ENCODE measurements at regions not wholly inside any gene's neighbourhood (a gene's known extent, or its start where the extent isn't known, plus 50 kb on each side); places are given as distances from the start of the nearest gene placed in this dataset.

- no peak overlapping the region for H3K27ac Mint-ChIP-seq
- H3K36me3 Mint-ChIP-seq = no peaks in the 10 kb centered on the region
- H3K27me3 Mint-ChIP-seq (ENCODE audit: low read depth in 3 of 3) = peaks cover 0 to 7% (median 0%) of the 10 kb centered on the region in 3 donors
- DNase-seq = no peak
- H3K4me3 Mint-ChIP-seq = no peak overlapping the region
- peaks cover 0 to 7% (median 3%) of the 10 kb centered on the region in 6 donors for H3K9me3 Mint-ChIP-seq
- H3K4me1 Mint-ChIP-seq = no peaks in the 10 kb centered on the region
Measured at GRCh38 chr16:65545413-65545956, 423.6 kb upstream of the CDH11 start.

DNA sequence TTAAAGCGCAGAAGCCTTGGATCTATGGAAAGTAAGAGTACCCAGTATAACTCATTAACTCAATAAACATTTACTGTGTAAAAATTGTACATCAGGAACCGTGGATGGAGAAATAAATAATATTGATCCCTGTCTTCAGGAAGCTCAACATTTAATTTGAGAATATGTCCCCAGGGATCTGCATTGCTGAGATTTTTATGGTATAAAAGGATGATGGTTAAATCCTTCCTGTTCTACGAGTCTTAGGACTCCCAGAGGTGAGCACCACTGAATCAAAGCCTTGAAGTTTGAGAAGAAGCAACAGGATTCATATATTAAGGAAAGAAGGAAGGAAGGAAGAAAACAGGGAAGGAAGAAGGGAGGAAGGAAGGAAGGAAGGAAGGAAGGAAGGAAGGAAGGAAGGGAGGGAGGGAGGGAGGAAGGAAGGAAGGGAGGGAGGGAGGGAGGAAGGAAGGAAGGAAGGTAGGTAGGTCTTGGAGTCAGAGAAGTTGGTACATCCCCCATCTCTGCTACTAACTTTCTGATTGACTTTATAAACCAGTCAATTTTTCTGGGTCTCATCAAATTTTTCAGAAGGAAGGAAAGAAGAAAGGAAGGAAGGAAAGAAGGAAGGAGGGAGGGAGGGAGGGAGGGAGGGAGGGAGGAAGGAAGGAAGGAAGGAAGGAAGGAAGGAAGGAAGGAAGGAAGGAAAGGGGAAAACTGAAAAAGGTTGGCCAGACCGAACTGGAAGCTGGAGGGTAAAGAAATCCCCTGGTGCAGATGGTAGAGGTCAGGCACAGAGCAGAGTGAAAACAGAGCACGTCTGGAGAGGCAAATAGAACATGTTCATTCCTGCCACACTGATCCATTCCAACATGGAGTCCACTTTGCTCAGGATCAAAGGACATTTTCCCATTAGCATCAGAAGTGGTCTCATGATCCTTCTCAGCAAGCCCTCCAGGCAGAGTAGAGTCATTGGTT is 422.2 kb upstream of the CDH11 start:
- H3K36me3 Mint-ChIP-seq = no peaks in the 10 kb centered on the region
- no peak overlapping the region for H3K27ac Mint-ChIP-seq
- peaks cover 0 to 6% (median 0%) of the 10 kb centered on the region in 3 donors for H3K27me3 Mint-ChIP-seq (ENCODE audit: low read depth in 3 of 3)
- DNase-seq = no peak
- no peaks in the 10 kb centered on the region for H3K4me1 Mint-ChIP-seq
- H3K4me3 Mint-ChIP-seq = no peak overlapping the region
- peaks cover 0 to 6% (median 2%) of the 10 kb centered on the region in 6 donors for H3K9me3 Mint-ChIP-seq

- H3K27me3 Mint-ChIP-seq (ENCODE audit: low read depth in 3 of 3) = peaks cover 0 to 3% (median 1%) of the 10 kb centered on the region in 3 donors
- peaks cover 0 to 2% of the 10 kb centered on the region in 2 donors for H3K4me1 Mint-ChIP-seq
- H3K27ac Mint-ChIP-seq = no peak overlapping the region
- no peak for DNase-seq
- H3K4me3 Mint-ChIP-seq = no peak overlapping the region
- H3K9me3 Mint-ChIP-seq = peaks cover 0 to 3% (median under 1%) of the 10 kb centered on the region in 6 donors
- H3K36me3 Mint-ChIP-seq = no peaks in the 10 kb centered on the region
Measured at GRCh38 chr16:65541646-65542045, 419.8 kb upstream of the CDH11 start.

DNA sequence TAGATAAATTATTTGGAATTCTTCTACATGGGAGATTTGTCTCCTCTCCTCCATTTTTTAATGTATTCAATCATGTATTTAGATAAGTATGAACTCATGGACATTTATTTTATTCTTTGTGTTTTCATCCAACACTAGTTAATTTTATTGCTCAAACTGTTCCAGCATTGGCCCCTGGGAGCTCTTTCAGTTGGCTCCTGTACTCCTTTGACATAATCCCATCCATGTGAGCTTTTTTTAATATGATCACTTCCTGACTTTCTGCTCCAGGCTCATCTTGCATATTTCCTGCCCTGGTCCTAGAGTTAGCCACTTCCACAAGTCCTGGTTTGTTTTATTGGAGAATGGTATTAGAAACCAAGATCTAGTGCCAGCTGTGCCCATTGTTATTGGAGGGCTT is 419.0 kb upstream of the CDH11 start:
- H3K36me3 Mint-ChIP-seq = no peaks in the 10 kb centered on the region
- no peak overlapping the region for H3K27ac Mint-ChIP-seq
- H3K4me3 Mint-ChIP-seq = no peak overlapping the region
- H3K27me3 Mint-ChIP-seq (ENCODE audit: low read depth in 3 of 3) = peaks cover 0 to 3% (median 1%) of the 10 kb centered on the region in 3 donors
- DNase-seq = no peak
- peaks cover 0 to 2% of the 10 kb centered on the region in 2 donors for H3K4me1 Mint-ChIP-seq
- peaks cover 0 to 7% (median under 1%) of the 10 kb centered on the region in 6 donors for H3K9me3 Mint-ChIP-seq

GRCh38 chr16:65538976-65539375 is 417.1 kb upstream of the CDH11 start:
- no peaks in the 10 kb centered on the region for H3K36me3 Mint-ChIP-seq

DNA sequence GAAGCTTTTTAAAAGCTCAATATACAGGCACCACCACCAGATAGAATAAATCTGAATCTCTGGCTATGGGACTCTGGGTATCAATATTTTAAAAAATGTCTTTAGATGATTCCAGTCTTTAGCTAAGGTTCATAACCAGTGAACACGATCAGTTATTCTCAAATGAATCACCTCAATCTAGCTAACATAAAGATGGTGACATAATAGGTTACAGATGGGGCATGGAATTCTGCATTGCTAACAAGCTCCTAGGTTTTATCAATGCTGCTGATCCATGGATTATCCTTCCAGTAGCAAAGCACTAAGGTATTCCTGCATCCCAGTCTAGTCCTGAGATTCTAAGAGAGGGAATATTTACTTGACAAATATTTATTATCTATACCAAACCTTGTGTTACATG is 415.5 kb upstream of the CDH11 start:
- peaks cover 0 to 3% (median 2%) of the 10 kb centered on the region in 3 donors for H3K27me3 Mint-ChIP-seq (ENCODE audit: low read depth in 3 of 3)
- no peak overlapping the region for H3K4me3 Mint-ChIP-seq
- no peak overlapping the region for H3K27ac Mint-ChIP-seq
- peaks cover 0 to 8% (median 2%) of the 10 kb centered on the region in 6 donors for H3K9me3 Mint-ChIP-seq
- no peaks in the 10 kb centered on the region for H3K36me3 Mint-ChIP-seq
- no peak for DNase-seq
- H3K4me1 Mint-ChIP-seq = peaks cover 0 to 2% of the 10 kb centered on the region in 2 donors

More at GRCh38 chr16:65538976-65539375, 417.1 kb upstream of the CDH11 start:
- Mint-ChIP-seq H3K9me3 (peaks cover 0 to 8% (median 2%) of the 10 kb centered on the region in 6 donors), H3K27me3 (ENCODE audit: low read depth in 3 of 3) (peaks cover 0 to 3% (median 0%) of the 10 kb centered on the region in 3 donors), H3K4me3 (no peak overlapping the region), H3K4me1 (peaks cover 0 to 2% of the 10 kb centered on the region in 2 donors), H3K27ac (peak overlapping the region in 1 of 6 donors; percentile 25)
- DNase-seq = no peak

GRCh38 chr16:65534121-65534528 is 412.3 kb upstream of the CDH11 start:
- H3K36me3 Mint-ChIP-seq = no peaks in the 10 kb centered on the region
- H3K4me3 Mint-ChIP-seq = no peak overlapping the region
- H3K27me3 Mint-ChIP-seq (ENCODE audit: low read depth in 3 of 3) = peaks cover 0 to 3% (median 3%) of the 10 kb centered on the region in 3 donors
- H3K27ac Mint-ChIP-seq = no peak overlapping the region
- H3K4me1 Mint-ChIP-seq = peaks cover 0 to 2% of the 10 kb centered on the region in 2 donors
- peaks cover 0 to 20% (median 2%) of the 10 kb centered on the region in 6 donors for H3K9me3 Mint-ChIP-seq
- no peak for DNase-seq

- DNase-seq = no peak
- no peaks in the 10 kb centered on the region for H3K4me1 Mint-ChIP-seq
- H3K4me3 Mint-ChIP-seq = no peak overlapping the region
- H3K9me3 Mint-ChIP-seq = peaks cover 0 to 20% (median 2%) of the 10 kb centered on the region in 6 donors
- H3K36me3 Mint-ChIP-seq = no peaks in the 10 kb centered on the region
- peaks cover 0 to 3% (median 0%) of the 10 kb centered on the region in 3 donors for H3K27me3 Mint-ChIP-seq (ENCODE audit: low read depth in 3 of 3)
- no peak overlapping the region for H3K27ac Mint-ChIP-seq
Measured at GRCh38 chr16:65532846-65533245, 411.0 kb upstream of the CDH11 start.

DNA sequence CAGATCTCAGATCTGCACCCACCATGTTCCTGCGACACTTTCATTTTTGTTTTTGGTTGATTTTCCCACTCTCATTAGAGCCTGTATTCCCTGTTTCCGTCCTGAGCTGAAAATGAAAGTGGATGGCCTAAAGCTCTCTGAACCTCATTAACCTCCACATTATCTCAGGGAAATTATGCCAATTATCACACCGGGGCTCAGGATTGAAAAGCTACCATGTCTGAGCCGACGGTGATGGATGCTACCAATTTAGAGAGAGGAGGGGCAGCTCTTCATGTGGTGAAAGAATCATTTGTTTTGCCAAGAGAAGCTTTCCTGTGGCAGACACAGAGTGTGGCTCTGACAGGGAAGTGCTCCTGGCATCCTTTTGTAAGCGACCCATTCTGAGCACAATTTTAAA is 410.4 kb upstream of the CDH11 start:
- Mint-ChIP-seq H3K27me3 (ENCODE audit: low read depth in 3 of 3) (peaks cover 0 to 3% (median 0%) of the 10 kb centered on the region in 3 donors), H3K9me3 (peaks cover 0 to 20% (median 2%) of the 10 kb centered on the region in 6 donors), H3K36me3 (no peaks in the 10 kb centered on the region), H3K4me3 (no peak overlapping the region), H3K27ac (no peak overlapping the region), H3K4me1 (no peaks in the 10 kb centered on the region)
- no peak for DNase-seq

DNA sequence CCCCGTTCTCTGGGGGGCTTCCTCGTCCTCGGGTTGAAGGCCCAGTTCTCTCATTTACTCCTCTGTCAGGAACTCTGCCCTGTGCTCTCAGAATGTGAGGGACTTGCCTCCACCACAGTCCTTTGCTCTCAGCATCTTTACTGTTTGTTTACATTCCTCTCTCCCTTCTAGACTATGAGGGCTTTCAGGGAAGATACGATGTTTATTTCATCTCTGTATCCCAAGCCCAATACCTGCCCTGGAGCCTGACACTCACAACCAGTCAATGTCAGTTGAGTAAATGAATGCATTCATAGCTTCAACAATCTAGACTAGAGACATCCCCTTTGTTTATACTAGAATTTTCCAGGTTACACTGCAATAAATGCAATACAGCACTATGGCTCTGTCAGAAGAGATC is 409.6 kb upstream of the CDH11 start:
- no peak for DNase-seq
- Mint-ChIP-seq H3K36me3 (no peaks in the 10 kb centered on the region), H3K4me3 (no peak overlapping the region), H3K9me3 (peaks cover 0 to 18% (median 2%) of the 10 kb centered on the region in 6 donors), H3K27me3 (ENCODE audit: low read depth in 3 of 3) (peaks cover 0 to 3% (median 0%) of the 10 kb centered on the region in 3 donors), H3K4me1 (no peaks in the 10 kb centered on the region), H3K27ac (no peak overlapping the region)

GRCh38 chr16:65525707-65526106 is 403.8 kb upstream of the CDH11 start:
- DNase-seq = no peak
- no peaks in the 10 kb centered on the region for H3K4me1 Mint-ChIP-seq
- peaks cover 0 to 2% (median 0%) of the 10 kb centered on the region in 3 donors for H3K27me3 Mint-ChIP-seq (ENCODE audit: low read depth in 3 of 3)
- H3K27ac Mint-ChIP-seq = no peak overlapping the region
- no peak overlapping the region for H3K4me3 Mint-ChIP-seq
- H3K36me3 Mint-ChIP-seq = peaks cover 0 to 3% (median 0%) of the 10 kb centered on the region in 3 donors
- H3K9me3 Mint-ChIP-seq = peaks cover 0 to 2% (median under 1%) of the 10 kb centered on the region in 6 donors

GRCh38 chr16:65524997-65525396 is 403.1 kb upstream of the CDH11 start:
- no peaks in the 10 kb centered on the region for H3K4me1 Mint-ChIP-seq
- peaks cover 0 to 2% (median 0%) of the 10 kb centered on the region in 3 donors for H3K27me3 Mint-ChIP-seq (ENCODE audit: low read depth in 3 of 3)
- peaks cover 0 to 2% (median 0%) of the 10 kb centered on the region in 6 donors for H3K9me3 Mint-ChIP-seq
- H3K36me3 Mint-ChIP-seq = peaks cover 0 to 3% (median 0%) of the 10 kb centered on the region in 3 donors
- no peak overlapping the region for H3K27ac Mint-ChIP-seq
- DNase-seq = no peak
- no peak overlapping the region for H3K4me3 Mint-ChIP-seq

DNA sequence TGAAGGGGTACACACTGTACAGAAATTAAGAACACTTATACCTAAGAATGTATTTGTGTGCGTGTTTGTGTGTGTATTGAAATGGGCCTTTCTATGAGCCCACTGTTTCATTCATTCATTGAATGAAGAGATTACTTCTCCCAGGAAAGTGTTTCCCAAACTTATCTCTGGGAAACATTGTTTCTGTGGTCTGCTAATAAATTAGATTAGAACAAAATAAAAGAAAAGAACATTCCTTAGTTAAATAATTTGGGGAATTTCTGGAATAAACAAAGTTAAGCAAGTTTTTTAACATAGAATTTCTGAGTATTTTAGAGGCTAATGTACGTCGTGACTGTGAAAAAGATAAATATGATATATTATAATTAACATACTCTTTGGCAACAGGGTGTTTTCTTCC is 402.4 kb upstream of the CDH11 start:
- Mint-ChIP-seq H3K27ac (no peak overlapping the region), H3K36me3 (peaks cover 0 to 3% (median 0%) of the 10 kb centered on the region in 3 donors), H3K4me1 (no peaks in the 10 kb centered on the region), H3K4me3 (no peak overlapping the region), H3K9me3 (peaks cover 0 to 2% (median 0%) of the 10 kb centered on the region in 6 donors), H3K27me3 (ENCODE audit: low read depth in 3 of 3) (peaks cover 0 to 2% (median 0%) of the 10 kb centered on the region in 3 donors)
- DNase-seq = no peak
